Endothelial cell of umbilical vein (primary cell): ENCODE measurements at regions not wholly inside any gene's neighbourhood (a gene's known extent, or its start where the extent isn't known, plus 50 kb on each side); places are given as distances from the start of the nearest gene placed in this dataset.

Experiments used
- BruUV-seq: library from RNA; stranded (reverse); fragments of 400-500 nt; replicated peaks from 2 replicates; lab custom pipeline; 2021; lab: Mats Ljungman, UMichigan
- CTCF ChIA-PET: fragments of 300-600, 350-600 bp; sonication (Branson Sonifier 250); formaldehyde crosslinking; loops from one replicate; lab custom pipeline; 2021; ENCODE audit warnings: antibody characterized with exemption, inconsistent platforms; lab: Charles Lee
- POLR2A ChIA-PET: fragments of 300-600, 350-600 bp; sonication (Branson Sonifier 250); formaldehyde crosslinking; loops from one replicate; lab custom pipeline; 2021; ENCODE audit warnings: antibody characterized with exemption, inconsistent platforms; lab: Charles Lee
- DNase-seq: peaks from one replicate; pipeline ENCODE4 v3.0.0-alpha.2; 2011; ENCODE audit warnings: low read depth, low spot score
- FAIRE-seq: peaks from 2 replicates; lab custom pipeline; 2011; peaks lifted over from hg19 to GRCh38; lab: Jason Lieb, UNC
- H2AFZ ChIP-seq: 2 replicates; pipeline ENCODE4 v1.6.0; 2012; ENCODE audit warnings: low read depth, low read length, control low read depth, inconsistent platforms
- H3K27ac ChIP-seq: 2 replicates; pipeline ENCODE4 v1.5.1; 2011; ENCODE audit warnings: low read depth, mild to moderate bottlenecking, control low read depth, low read length, moderate library complexity; ENCODE audit not compliant: insufficient read depth
- H3K27me3 ChIP-seq, 2 experiments: 2 replicates each; pipeline versions ENCODE4 v1.6.0 to v1.6.1; 2011; ENCODE audit warnings: low read length in 2 of 2, mixed read lengths in 1 of 2; ENCODE audit not compliant: control insufficient read depth in 2 of 2, insufficient read depth in 2 of 2
- H3K36me3 ChIP-seq, 2 experiments: 2 replicates in 1 of 2; 3 replicates in 1 of 2; pipeline ENCODE4 v1.5.1; 2011; ENCODE audit warnings: low read length in 2 of 2, mild to moderate bottlenecking in 1 of 2, moderate library complexity in 1 of 2; ENCODE audit not compliant: control insufficient read depth in 2 of 2, insufficient read depth in 2 of 2; ENCODE audit errors: extremely low read depth in 1 of 2
- H3K4me1 ChIP-seq: 3 replicates; pipeline ENCODE4 v1.5.1; 2011; ENCODE audit warnings: mild to moderate bottlenecking, low read length; ENCODE audit not compliant: control insufficient read depth, insufficient read depth; ENCODE audit errors: extremely low read depth
- H3K4me2 ChIP-seq: 2 replicates; pipeline ENCODE4 v1.6.1; 2011; ENCODE audit warnings: low read length, control low read depth, mixed read lengths; ENCODE audit not compliant: insufficient read depth
- H3K4me3 ChIP-seq, 3 experiments: fragments of 200-600 bp in 1 of 3; sonication (generic), shearing (Covaris generic) in 1 of 3; replicated peaks in 1 of 3; 2 replicates each; pipeline ENCODE4 v1.5.1; 2011 to 2016; ENCODE audit warnings: control low read depth in 3 of 3, low read length in 3 of 3, mild to moderate bottlenecking in 2 of 3, inconsistent platforms in 1 of 3, low read depth in 1 of 3, moderate library complexity in 1 of 3; ENCODE audit not compliant: insufficient read depth in 1 of 3
- H3K79me2 ChIP-seq: 2 replicates; pipeline ENCODE4 v1.6.0; 2012; ENCODE audit warnings: low read length, inconsistent platforms; ENCODE audit not compliant: control insufficient read depth, insufficient read depth
- H3K9ac ChIP-seq: replicated peaks from 2 replicates; pipeline ENCODE3; 2011; ENCODE audit warnings: low read length, control low read depth; ENCODE audit not compliant: insufficient read depth; ENCODE audit errors: extremely low read depth
- H3K9me1 ChIP-seq: replicated peaks from 3 replicates; pipeline ENCODE4 v1.6.0; 2011; ENCODE audit warnings: mild to moderate bottlenecking, low read length; ENCODE audit not compliant: control insufficient read depth, insufficient read depth; ENCODE audit errors: extremely low read depth
- H3K9me3 ChIP-seq: replicated peaks from 2 replicates; pipeline ENCODE4 v1.5.1; 2012; ENCODE audit warnings: low read length, inconsistent platforms; ENCODE audit not compliant: control insufficient read depth, insufficient read depth
- H4K20me1 ChIP-seq: replicated peaks from 2 replicates; pipeline ENCODE3; 2011; ENCODE audit warnings: mild to moderate bottlenecking, low read length; ENCODE audit not compliant: control insufficient read depth, insufficient read depth; ENCODE audit errors: extremely low read depth
- CTCF ChIP-seq, 2 donors: IDR thresholded peaks; 1 replicate in 1 of 2; 2 replicates in 1 of 2; pipeline ENCODE4 v1.5.1; 2011; ENCODE audit warnings: low read length in 2 of 2, mild to moderate bottlenecking in 2 of 2, moderate library complexity in 2 of 2, control low read depth in 1 of 2, inconsistent platforms in 1 of 2, low read depth in 1 of 2; ENCODE audit not compliant: insufficient read depth in 1 of 2; ENCODE audit errors: extremely low read depth in 1 of 2
- EZH2 ChIP-seq: IDR thresholded peaks from 2 replicates; pipeline ENCODE4 v1.6.1; 2012; ENCODE audit warnings: borderline replicate concordance, low read depth, mild to moderate bottlenecking, moderate library complexity, low read length, inconsistent platforms; ENCODE audit not compliant: severe bottlenecking
- MAX ChIP-seq: IDR thresholded peaks from 2 replicates; pipeline ENCODE4 v1.6.1; 2011; ENCODE audit not compliant: insufficient read depth, insufficient read length
- MYC ChIP-seq: IDR thresholded peaks from one replicate; pipeline ENCODE4 v1.6.1; 2011; ENCODE audit warnings: mild to moderate bottlenecking, low read depth, low read length
- POLR2A ChIP-seq: IDR thresholded peaks from 2 replicates; pipeline ENCODE4 v1.6.1; 2012; ENCODE audit warnings: low read depth, mild to moderate bottlenecking, control low read depth, low read length
- POLR2AphosphoS5 ChIP-seq: IDR thresholded peaks from 2 replicates; pipeline ENCODE4 v1.6.1; 2012; ENCODE audit warnings: low read depth, mild to moderate bottlenecking, control low read depth, low read length, moderate library complexity; ENCODE audit not compliant: insufficient read depth
- dilution Hi-C: fragments of 300-500 bp; cut with MboI; formaldehyde crosslinking; loops from one replicate; pipeline ENCODE4 v1.15.0; 2019; ENCODE audit warnings: low sequenced_read_pairs; ENCODE audit not compliant: extremely low pct_ligation_motif_present
- intact Hi-C: fragments of 100-400 bp; cut with micrococcal nuclease; formaldehyde crosslinking; loops from one replicate; pipeline ENCODE4 v1.10.0; 2022

GRCh38 chr3:154745929-154746328, 315.9 kb upstream of the GPR149 start:
- Histone ChIP-seq H3K9me1 (no peaks in the 10 kb centered on the region), H3K9me3 (no peaks in the 10 kb centered on the region), H2AFZ (no peak overlapping the region), H3K27me3 (no peaks in the 10 kb centered on the region), H3K27ac (no peak overlapping the region), H3K4me3 (no peak overlapping the region), H3K9ac (no peak overlapping the region), H3K79me2 (no peaks in the 10 kb centered on the region), H3K4me2 (no peak overlapping the region), H3K4me1 (no peaks in the 10 kb centered on the region), H3K36me3 (no peaks in the 10 kb centered on the region), H4K20me1 (no peaks in the 10 kb centered on the region)
- ChIA-PET POLR2A (no interaction called here), CTCF (no interaction called here)
- FAIRE-seq, result no peak
- BruUV-seq, result no TSS peak
- DNase-seq, result no peak
- intact Hi-C loops (no loop called here), dilution Hi-C loops (no loop called here)
- TF ChIP-seq POLR2A (no peak), MYC (no peak), POLR2AphosphoS5 (no peak), CTCF (IDR thresholded peaks at IDR 0.05; ENCODE audit: extremely low read depth in 1 of 2, insufficient read depth in 1 of 2, low read depth in 1 of 2, low read length in 2 of 2) (no peak), EZH2 (no peak), MAX (no peak)

GRCh38 chr3:154745122-154745521, 315.1 kb upstream of the GPR149 start:
- Histone ChIP-seq H3K9me1 (no peaks in the 10 kb centered on the region), H3K27me3 (no peaks in the 10 kb centered on the region), H3K36me3 (no peaks in the 10 kb centered on the region), H4K20me1 (no peaks in the 10 kb centered on the region), H3K27ac (no peak overlapping the region), H3K79me2 (no peaks in the 10 kb centered on the region), H2AFZ (no peak overlapping the region), H3K4me1 (no peaks in the 10 kb centered on the region), H3K4me3 (no peak overlapping the region), H3K9me3 (no peaks in the 10 kb centered on the region), H3K4me2 (no peak overlapping the region), H3K9ac (no peak overlapping the region)
- no TSS peak for BruUV-seq
- TF ChIP-seq POLR2AphosphoS5, result no peak
- no peak for TF ChIP-seq CTCF (IDR thresholded peaks at IDR 0.05; ENCODE audit: extremely low read depth in 1 of 2, insufficient read depth in 1 of 2, low read depth in 1 of 2, low read length in 2 of 2)
- no peak for TF ChIP-seq POLR2A
- FAIRE-seq (no peak), DNase-seq (no peak)
- intact Hi-C loops, result no loop called here
- POLR2A ChIA-PET, result no interaction called here
- CTCF ChIA-PET, result no interaction called here
- dilution Hi-C loops, result no loop called here
